Prostate gland (tissue), 2 donors: ENCODE measurements at regions not wholly inside any gene's neighbourhood (a gene's known extent, or its start where the extent isn't known, plus 50 kb on each side); places are given as distances from the start of the nearest gene placed in this dataset.

Source experiments
- CTCF ChIP-seq, 4 experiments: fragments of 200-600 bp in 2 of 4; fragments of 450-650 bp in 2 of 4; sonication (generic) in 2 of 4; IDR thresholded peaks; 1 replicate in 3 of 4; 2 replicates in 1 of 4; pipeline ENCODE4 v1.5.1; 2016 to 2019; ENCODE audit warnings: antibody characterized with exemption in 4 of 4, mild to moderate bottlenecking in 2 of 4, moderate library complexity in 2 of 4
- POLR2A ChIP-seq: fragments of 450-650 bp; IDR thresholded peaks from one replicate; pipeline ENCODE4 v1.6.1; 2016; ENCODE audit warnings: antibody characterized with exemption, mild to moderate bottlenecking

- no peak for TF ChIP-seq POLR2A
- no peak for TF ChIP-seq CTCF (IDR thresholded peaks at IDR 0.05)
Observed at GRCh38 chr1:59201341-59201740, 95.6 kb upstream of the FGGY start.
